A673 (cell line): ENCODE measurements at regions not wholly inside any gene's neighbourhood (a gene's known extent, or its start where the extent isn't known, plus 50 kb on each side); places are given as distances from the start of the nearest gene placed in this dataset.

Experiments
- CTCF ChIP-seq: fragments of 300-800, 200-600 bp; sonication (generic); conservative IDR thresholded peaks from 2 replicates; pipeline ENCODE4 v1.5.1; 2017; ENCODE audit warnings: low read depth, mild to moderate bottlenecking, antibody characterized with exemption, low read length, moderate library complexity, mixed read lengths
- EZH2 ChIP-seq: fragments of 200-600 bp; sonication (generic); IDR thresholded peaks from 2 replicates; pipeline ENCODE4 v1.6.1; 2017; ENCODE audit warnings: borderline replicate concordance, low read depth, mild to moderate bottlenecking, mixed read lengths, antibody characterized with exemption, low read length; ENCODE audit not compliant: poor library complexity, severe bottlenecking

- TF ChIP-seq CTCF (no peak), EZH2 (no peak)
Observed at GRCh38 chr2:49714454-49714853, 560.1 kb upstream of the FSHR start.
